PC-3 (cell line): ENCODE measurements at regions not wholly inside any gene's neighbourhood (a gene's known extent, or its start where the extent isn't known, plus 50 kb on each side); places are given as distances from the start of the nearest gene placed in this dataset.

Experiments used
- ATAC-seq: fragments of 200-7000 bp; cut with Tn5 transposase; 2 replicates; pipeline ENCODE4 v1.9.1; 2020; ENCODE audit warnings: mild to moderate bottlenecking, moderate library complexity
- BruUV-seq: library from RNA; stranded (reverse); fragments of 400-500 nt; replicated peaks from 2 replicates; lab custom pipeline; 2021; lab: Mats Ljungman, UMichigan
- CTCF ChIA-PET: fragments of 300-600 bp; sonication (Branson Sonifier 250); formaldehyde crosslinking; loops from one replicate; lab custom pipeline; 2022; ENCODE audit warnings: antibody characterized with exemption; lab: Charles Lee
- POLR2A ChIA-PET: fragments of 300-600 bp; sonication (Branson Sonifier 250); formaldehyde crosslinking; loops from one replicate; lab custom pipeline; 2022; ENCODE audit warnings: antibody characterized with exemption; ENCODE audit not compliant: unreplicated experiment; lab: Charles Lee
- DNase-seq: peaks from one replicate; pipeline ENCODE4 v3.0.0-alpha.2; 2015
- H2AFZ ChIP-seq: fragments of 300-600 bp; sonication (generic); 2 replicates; pipeline ENCODE4 v1.6.0; 2016; ENCODE audit warnings: antibody characterized with exemption, low read length
- H3F3A ChIP-seq: fragments of 300-600 bp; sonication (generic); one replicate; pipeline ENCODE4 v1.6.0; 2017; ENCODE audit warnings: antibody characterized with exemption, low read length, control low read depth, mild to moderate bottlenecking; ENCODE audit not compliant: unreplicated experiment
- H3K27ac ChIP-seq: fragments of 300-600 bp; sonication (generic); 2 replicates; pipeline ENCODE4 v1.5.1; 2016; ENCODE audit warnings: mild to moderate bottlenecking, low read length
- H3K27me3 ChIP-seq: fragments of 300-600 bp; sonication (generic); 2 replicates; pipeline ENCODE4 v1.6.1; 2016; ENCODE audit warnings: low read length, mixed read lengths
- H3K36me3 ChIP-seq: fragments of 300-600 bp; sonication (generic); 2 replicates; pipeline ENCODE4 v1.6.1; 2016; ENCODE audit warnings: low read depth, mixed run types, low read length, mixed read lengths
- H3K4me1 ChIP-seq: fragments of 300-600 bp; sonication (generic); 2 replicates; pipeline ENCODE4 v1.5.1; 2016; ENCODE audit warnings: low read length; ENCODE audit not compliant: insufficient read depth
- H3K4me2 ChIP-seq: fragments of 300-600 bp; sonication (generic); 2 replicates; pipeline ENCODE4 v1.6.0; 2016; ENCODE audit warnings: low read length
- H3K4me3 ChIP-seq: fragments of 300-600 bp; sonication (generic); 2 replicates; pipeline ENCODE4 v1.5.1; 2016; ENCODE audit warnings: mild to moderate bottlenecking, low read length, mixed read lengths
- H3K79me2 ChIP-seq: fragments of 300-600 bp; sonication (generic); 2 replicates; pipeline ENCODE4 v1.6.1; 2017; ENCODE audit warnings: low read length, mixed read lengths
- H3K9ac ChIP-seq: fragments of 300-600 bp; sonication (generic); 2 replicates; pipeline ENCODE4 v1.6.0; 2016; ENCODE audit warnings: mild to moderate bottlenecking, low read length
- H3K9me2 ChIP-seq: fragments of 300-600 bp; sonication (generic); replicated peaks from 2 replicates; pipeline ENCODE4 v1.6.1; 2016; ENCODE audit warnings: mixed run types, low read length, mixed read lengths
- H3K9me3 ChIP-seq: fragments of 300-600 bp; sonication (generic); 2 replicates; pipeline ENCODE4 v1.6.1; 2016; ENCODE audit warnings: low read length, mixed read lengths
- H4K20me1 ChIP-seq: fragments of 300-600 bp; sonication (generic); 2 replicates; pipeline ENCODE4 v1.6.1; 2016; ENCODE audit warnings: low read length, mixed read lengths
- EZH2 ChIP-seq: fragments of 300-600 bp; sonication (generic); IDR thresholded peaks from one replicate; pipeline ENCODE4 v1.6.1; 2017; ENCODE audit warnings: antibody characterized with exemption, mild to moderate bottlenecking, low read length; ENCODE audit not compliant: unreplicated experiment
- EZH2phosphoT487 ChIP-seq: fragments of 300-600 bp; sonication (generic); IDR thresholded peaks from 2 replicates; pipeline ENCODE4 v1.6.1; 2018; ENCODE audit warnings: mild to moderate bottlenecking, antibody characterized with exemption, low read length, borderline replicate concordance
- intact Hi-C: fragments of 100-400 bp; cut with micrococcal nuclease; formaldehyde crosslinking; loops from 2 replicates; pipeline ENCODE4 v1.9.0; 2023
- TF ChIP-seq, protein P1 (sequence below): fragments of 300-600 bp; sonication (generic); conservative IDR thresholded peaks from 2 replicates; pipeline ENCODE4 v1.5.1; 2017; ENCODE audit warnings: antibody characterized with exemption, low read depth, mild to moderate bottlenecking, low read length

DNA sequence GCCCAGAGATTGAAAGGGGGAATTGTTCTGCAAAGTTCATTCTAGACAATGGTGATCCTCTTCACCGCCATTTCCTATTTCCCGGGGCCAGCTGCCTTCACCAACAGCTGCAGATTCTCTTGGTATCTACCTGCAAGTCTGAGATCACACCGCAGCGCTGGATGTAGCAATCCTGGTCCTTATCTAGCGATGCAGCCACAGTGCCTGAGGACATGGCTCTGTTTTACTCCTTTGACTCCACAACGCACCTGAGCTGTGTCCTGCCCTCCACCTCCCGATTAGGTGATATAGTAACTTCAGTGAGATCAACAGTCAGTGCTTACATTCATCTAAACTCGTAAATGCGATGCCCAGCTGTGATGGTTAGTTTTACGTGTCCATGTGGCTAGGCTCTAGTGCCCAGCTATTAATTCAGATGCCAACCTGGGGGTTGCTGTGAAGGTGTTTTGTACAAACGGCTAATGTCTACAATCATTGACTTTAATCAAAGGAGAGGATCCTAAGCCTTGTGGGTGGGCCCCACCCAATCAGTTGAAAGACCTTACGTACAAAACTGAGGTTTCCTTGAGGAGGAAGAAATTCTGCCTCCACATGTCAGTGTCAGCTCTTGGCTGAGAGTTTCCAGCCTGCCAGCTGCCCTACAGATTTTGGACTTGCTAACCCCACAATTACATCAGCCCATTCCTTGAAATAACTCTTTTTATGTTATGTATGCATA lies 189.8 kb downstream of the SH3BP4 start:
- POLR2A ChIA-PET: no interaction called here
- intact Hi-C loops: loop anchor here (10.0 kb wide), 1 partner anchor 193 kb away; no protein-coding TSS in a partner anchor

DNA sequence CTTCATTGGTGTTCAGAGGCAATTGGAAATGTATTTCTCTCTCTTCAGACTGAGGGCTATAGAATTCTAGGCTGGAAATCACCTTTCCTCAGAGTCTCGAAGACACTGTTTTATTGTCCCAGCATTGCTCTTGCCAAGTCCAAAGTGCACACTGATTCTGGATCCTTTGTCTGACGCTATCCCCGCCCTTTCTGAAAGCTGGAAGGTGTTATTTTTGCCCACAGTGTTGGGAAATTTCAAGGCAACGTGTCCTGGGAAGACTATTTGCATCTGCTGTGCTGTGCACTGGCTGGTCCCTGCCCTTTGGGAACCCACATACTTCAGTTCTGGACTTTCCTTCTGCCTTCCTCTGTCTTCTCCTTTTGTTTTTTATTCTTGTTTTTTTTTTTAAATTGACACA lies 190.8 kb downstream of the SH3BP4 start:
- Histone ChIP-seq H3K4me3 (no peak overlapping the region), H3K9me3 (no peaks in the 10 kb centered on the region), H3K4me2 (no peak overlapping the region), H3K4me1 (peaks cover 2% of the 10 kb centered on the region; the same call in 1 of the 2 replicates), H3K27ac (no peak overlapping the region), H2AFZ (no peak overlapping the region), H3K9me2 (no peaks in the 10 kb centered on the region), H3K36me3 (no peaks in the 10 kb centered on the region), H3K9ac (no peak overlapping the region), H4K20me1 (no peaks in the 10 kb centered on the region), H3K27me3 (no peaks in the 10 kb centered on the region), H3F3A (no peaks in the 10 kb centered on the region), H3K79me2 (no peaks in the 10 kb centered on the region)
- ChIA-PET CTCF (interaction anchor here (0.6 kb wide), 1 partner anchor 585 kb away, joined by 3 read pairs; no protein-coding TSS in a partner anchor), POLR2A (no interaction called here)
- intact Hi-C loops: loop anchor here (10.0 kb wide), 1 partner anchor 192 kb away; no protein-coding TSS in a partner anchor
- DNase-seq (no peak), ATAC-seq (no peak)
- no TSS peak for BruUV-seq
- TF ChIP-seq EZH2: no peak
- TF ChIP-seq, protein P1, sequence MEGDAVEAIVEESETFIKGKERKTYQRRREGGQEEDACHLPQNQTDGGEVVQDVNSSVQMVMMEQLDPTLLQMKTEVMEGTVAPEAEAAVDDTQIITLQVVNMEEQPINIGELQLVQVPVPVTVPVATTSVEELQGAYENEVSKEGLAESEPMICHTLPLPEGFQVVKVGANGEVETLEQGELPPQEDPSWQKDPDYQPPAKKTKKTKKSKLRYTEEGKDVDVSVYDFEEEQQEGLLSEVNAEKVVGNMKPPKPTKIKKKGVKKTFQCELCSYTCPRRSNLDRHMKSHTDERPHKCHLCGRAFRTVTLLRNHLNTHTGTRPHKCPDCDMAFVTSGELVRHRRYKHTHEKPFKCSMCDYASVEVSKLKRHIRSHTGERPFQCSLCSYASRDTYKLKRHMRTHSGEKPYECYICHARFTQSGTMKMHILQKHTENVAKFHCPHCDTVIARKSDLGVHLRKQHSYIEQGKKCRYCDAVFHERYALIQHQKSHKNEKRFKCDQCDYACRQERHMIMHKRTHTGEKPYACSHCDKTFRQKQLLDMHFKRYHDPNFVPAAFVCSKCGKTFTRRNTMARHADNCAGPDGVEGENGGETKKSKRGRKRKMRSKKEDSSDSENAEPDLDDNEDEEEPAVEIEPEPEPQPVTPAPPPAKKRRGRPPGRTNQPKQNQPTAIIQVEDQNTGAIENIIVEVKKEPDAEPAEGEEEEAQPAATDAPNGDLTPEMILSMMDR: no peak
- no peak for TF ChIP-seq EZH2phosphoT487

More for the DNA sequence above, 189.8 kb downstream of the SH3BP4 start:
- no peak for ATAC-seq
- no peaks in the 10 kb centered on the region for H3K4me1 ChIP-seq
- CTCF ChIA-PET: no interaction called here
- H3K27me3 ChIP-seq: no peaks in the 10 kb centered on the region
- TF ChIP-seq EZH2phosphoT487 (no peak), EZH2 (no peak)
- TF ChIP-seq, protein P1: no peak
- H3K9ac ChIP-seq: no peak overlapping the region
- no peaks in the 10 kb centered on the region for H3F3A ChIP-seq
- no peak for DNase-seq
- BruUV-seq: no TSS peak
- no peaks in the 10 kb centered on the region for H3K79me2 ChIP-seq
- no peaks in the 10 kb centered on the region for H3K9me3 ChIP-seq
- H3K4me2 ChIP-seq: no peak overlapping the region
- H3K36me3 ChIP-seq: no peaks in the 10 kb centered on the region
- H2AFZ ChIP-seq: no peak overlapping the region
- no peaks in the 10 kb centered on the region for H4K20me1 ChIP-seq
- H3K9me2 ChIP-seq: no peaks in the 10 kb centered on the region
- no peak overlapping the region for H3K4me3 ChIP-seq
- no peak overlapping the region for H3K27ac ChIP-seq

DNA sequence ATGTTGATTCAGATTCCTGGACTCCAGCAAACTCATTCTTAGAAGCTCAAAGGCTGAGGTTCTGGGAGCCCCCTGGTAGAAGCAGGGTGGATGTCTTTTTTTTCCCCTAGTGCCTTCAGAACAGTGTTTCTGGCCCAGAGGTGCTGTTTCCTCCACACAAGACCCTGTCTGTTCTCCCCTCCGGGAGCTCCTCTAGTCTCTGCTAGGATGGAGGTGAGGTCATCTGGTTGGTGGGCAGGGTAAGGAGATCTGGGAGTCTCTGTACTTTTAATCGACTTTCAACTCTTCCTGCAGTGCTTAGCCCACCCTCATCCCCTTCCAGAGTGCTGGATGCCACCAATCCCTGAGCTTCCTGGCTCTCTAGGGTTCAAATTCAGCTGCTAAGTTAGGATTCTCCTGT lies 192.0 kb downstream of the SH3BP4 start:
- POLR2A ChIA-PET: no interaction called here
- H3K9me3 ChIP-seq: no peaks in the 10 kb centered on the region
- no peak for ATAC-seq
- H3K36me3 ChIP-seq: no peaks in the 10 kb centered on the region
- H3K9me2 ChIP-seq: no peaks in the 10 kb centered on the region
- no peak overlapping the region for H2AFZ ChIP-seq
- intact Hi-C loops: loop anchor here (10.0 kb wide), 1 partner anchor 191 kb away; no protein-coding TSS in a partner anchor
- H3K4me1 ChIP-seq: peaks cover 7% of the 10 kb centered on the region; the same call in 1 of the 2 replicates
- H3K4me2 ChIP-seq: no peak overlapping the region
- no peak overlapping the region for H3K27ac ChIP-seq
- H3F3A ChIP-seq: no peaks in the 10 kb centered on the region
- CTCF ChIA-PET: no interaction called here
- no peak overlapping the region for H3K9ac ChIP-seq
- no peak for DNase-seq
- no peaks in the 10 kb centered on the region for H4K20me1 ChIP-seq
- H3K27me3 ChIP-seq: no peaks in the 10 kb centered on the region
- H3K79me2 ChIP-seq: no peaks in the 10 kb centered on the region
- BruUV-seq: no TSS peak
- no peak overlapping the region for H3K4me3 ChIP-seq
- TF ChIP-seq EZH2: no peak
- TF ChIP-seq, protein P1: no peak
- no peak for TF ChIP-seq EZH2phosphoT487
